Erythroblast (primary cell): ENCODE measurements at regions not wholly inside any gene's neighbourhood (a gene's known extent, or its start where the extent isn't known, plus 50 kb on each side); places are given as distances from the start of the nearest gene placed in this dataset.

ENCODE experiments used
- GATA1 ChIP-seq: IDR thresholded peaks from 2 replicates; pipeline ENCODE4 v1.6.1; 2011; ENCODE audit warnings: low read depth, mild to moderate bottlenecking, control low read depth, low read length, moderate library complexity
- POLR2A ChIP-seq: IDR thresholded peaks from 2 replicates; pipeline ENCODE4 v1.6.1; 2011; ENCODE audit warnings: mild to moderate bottlenecking, low read length

DNA sequence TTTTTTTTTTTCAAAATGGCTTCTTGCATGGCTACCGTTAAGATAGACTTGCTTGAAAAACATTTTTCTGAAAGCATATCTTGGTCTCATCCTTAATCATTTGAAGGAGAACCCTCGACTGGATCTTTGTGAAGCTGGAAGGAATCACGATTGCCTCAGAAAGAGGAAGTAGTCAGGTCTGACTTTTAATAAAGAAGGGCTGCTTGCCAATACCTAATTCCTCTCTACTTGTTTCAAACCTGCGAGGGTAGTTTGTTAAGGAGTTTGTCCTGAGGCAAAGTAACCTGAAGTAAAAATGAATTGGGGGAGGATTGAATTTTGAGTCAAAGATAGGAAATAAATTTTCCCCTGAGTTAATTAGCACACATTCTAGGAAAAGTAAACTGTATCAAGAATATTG, 288.1 kb upstream of the MAP3K7 start:
- TF ChIP-seq POLR2A = no peak
- TF ChIP-seq GATA1 = no peak
